GM10248 (cell line): ENCODE measurements at regions not wholly inside any gene's neighbourhood (a gene's known extent, or its start where the extent isn't known, plus 50 kb on each side); places are given as distances from the start of the nearest gene placed in this dataset.

Source experiments
- CTCF ChIA-PET: fragments of 300-600 bp; sonication (Branson Sonifier 250); formaldehyde crosslinking; extraction: SDS; loops from one replicate; lab custom pipeline; 2021; ENCODE audit warnings: antibody characterized with exemption; lab: Yijun Ruan, JAX
- POLR2A ChIA-PET: fragments of 350-650 bp; sonication (Branson Sonifier 250); formaldehyde crosslinking; extraction: SDS; loops from one replicate; lab custom pipeline; 2020; ENCODE audit warnings: antibody characterized with exemption; lab: Yijun Ruan, JAX
- DNase-seq: peaks from one replicate; pipeline ENCODE4 v3.0.0; 2012; ENCODE audit errors: extremely low spot score
- CTCF ChIP-seq: IDR thresholded peaks from 2 replicates; pipeline ENCODE4 v1.5.1; 2012; ENCODE audit warnings: mild to moderate bottlenecking, low read depth; ENCODE audit errors: extremely low read depth, missing control alignments, control extremely low read depth

- CTCF ChIA-PET, result interaction anchor here (0.7 to 1.4 kb wide), 3 partner anchors 11 to 63 kb away, joined by 3 to 4 read pairs (median 3); partner anchors contain the start of gene ST3GAL5
- DNase-seq, result no peak
- POLR2A ChIA-PET, result no interaction called here
- TF ChIP-seq CTCF, result no peak
Measured at GRCh38 chr2:85952196-85952734, 63.5 kb upstream of the ST3GAL5 start.

GRCh38 chr2:85951351-85952067, 62.7 kb upstream of the ST3GAL5 start:
- ChIA-PET POLR2A (no interaction called here), CTCF (interaction anchor here (1.4 kb wide), 1 partner anchor 12 kb away, joined by 4 read pairs; no protein-coding TSS in a partner anchor)
- TF ChIP-seq CTCF, result no peak
- DNase-seq, result no peak

GRCh38 chr2:85950743-85951142, 62.0 kb upstream of the ST3GAL5 start:
- CTCF ChIA-PET, result no interaction called here

GRCh38 chr2:85949280-85949679, 60.5 kb upstream of the ST3GAL5 start:
- no peak for TF ChIP-seq CTCF
- DNase-seq, result no peak
- ChIA-PET POLR2A (no interaction called here), CTCF (interaction anchor here (1.2 to 2.2 kb wide), 3 partner anchors 9 to 16 kb away, joined by 3 to 9 read pairs (median 3); no protein-coding TSS in a partner anchor)

More at GRCh38 chr2:85950743-85951142, 62.0 kb upstream of the ST3GAL5 start:
- no peak for TF ChIP-seq CTCF
- DNase-seq, result no peak
- POLR2A ChIA-PET, result no interaction called here

- POLR2A ChIA-PET, result no interaction called here
- CTCF ChIA-PET, result interaction anchor here (1.2 kb wide), 1 partner anchor 52 kb away, joined by 3 read pairs; no protein-coding TSS in a partner anchor
Measured at GRCh38 chr2:85947593-85947992, 58.8 kb upstream of the ST3GAL5 start.

GRCh38 chr2:85945586-85945985, 56.8 kb upstream of the ST3GAL5 start:
- ChIA-PET POLR2A (no interaction called here), CTCF (interaction anchor here (0.8 to 1.4 kb wide), 2 partner anchors 10 to 24 kb away, joined by 3 to 5 read pairs; no protein-coding TSS in a partner anchor)
- no peak for TF ChIP-seq CTCF
- no peak for DNase-seq

More at GRCh38 chr2:85947593-85947992, 58.8 kb upstream of the ST3GAL5 start:
- no peak for DNase-seq
- no peak for TF ChIP-seq CTCF
